Motor neuron (in vitro differentiated cells): ENCODE measurements at regions not wholly inside any gene's neighbourhood (a gene's known extent, or its start where the extent isn't known, plus 50 kb on each side); places are given as distances from the start of the nearest gene placed in this dataset.
"Not testable (repeated sequence)": the region's sequence is repeated elsewhere in the genome, so short reads cannot be mapped to it uniquely, and the experiment has no call there.

Experiments used
- ATAC-seq, 8 experiments: fragments of 200-7000 bp; cut with Tn5 transposase; replicated peaks in 6 of 8; 2 replicates each; pipeline ENCODE4 v1.8.0; 2021; ENCODE audit warnings: mild to moderate bottlenecking in 8 of 8, moderate library complexity in 8 of 8
- H3K27ac ChIP-seq, 2 donors: fragments of 250-450 bp; sonication (Bioruptor Pico); 2 replicates each; pipeline ENCODE4 v1.9.0; 2021; ENCODE audit warnings: antibody characterized with exemption in 2 of 2, mild to moderate bottlenecking in 2 of 2, moderate library complexity in 1 of 2
- H3K4me1 ChIP-seq, 2 donors: fragments of 250-450 bp; sonication (Bioruptor Pico); replicated peaks in 1 of 2; 2 replicates each; pipeline ENCODE4 v1.6.1; 2021; ENCODE audit warnings: antibody characterized with exemption in 2 of 2, mild to moderate bottlenecking in 2 of 2, moderate library complexity in 1 of 2
- H3K4me3 ChIP-seq, 5 donors: fragments of 250-450 bp; sonication (Bioruptor Pico); 2 replicates each; pipeline ENCODE4 v1.9.0; 2021; ENCODE audit warnings: antibody characterized with exemption in 5 of 5, mild to moderate bottlenecking in 5 of 5, moderate library complexity in 4 of 5
- WGBS, 10 experiments: fragments of 450-650 bp; shearing (Covaris generic); methylation state at CpG; one replicate each; pipeline ENCODE4 v1.0.0; 2022; 5-methylcytosine and 5-hydroxymethylcytosine counted together
- in situ Hi-C, 9 experiments: fragments of 400-800 bp; cut with MboI; loops; one replicate each; pipeline ENCODE4 v1.15.0; 2021; ENCODE audit warnings: low sequenced_read_pairs in 9 of 9, low pct_unique_long_range_greater_than_20kb in 2 of 9; ENCODE audit not compliant: unreplicated experiment in 9 of 9

- 25 to 100% (median 64%) methylated on average over 1 to 7 of the region's 7 CpGs; no CpG with 5 or more reads in 1 of the 10 experiments for WGBS, 10 experiments
- in situ Hi-C loops: no loop called here
- H3K27ac ChIP-seq: peak overlapping the region in 1 of 2 donors; percentile 55
These were observed 699.8 kb downstream of the PTPRU start for GRCh38 chr1:29936031-29936544.

GRCh38 chr1:29934255-29934772 lies 698.0 kb downstream of the PTPRU start:
- in situ Hi-C loops: no loop called here
- H3K4me1 ChIP-seq: peaks cover 24 to 33% of the 10 kb centered on the region in 2 donors
- H3K27ac ChIP-seq: no peak overlapping the region
- 57 to 100% (median 65%) methylated on average over 1 to 6 of the region's 6 CpGs; no CpG with 5 or more reads in 4 of the 10 experiments for WGBS, 10 experiments
- peak in 3 of 8 experiments; percentile 10 to 89 (median 78) for ATAC-seq
- no peak overlapping the region for H3K4me3 ChIP-seq

More at GRCh38 chr1:29936031-29936544, 699.8 kb downstream of the PTPRU start:
- Histone ChIP-seq H3K4me1 (peaks cover 16 to 27% of the 10 kb centered on the region in 2 donors), H3K4me3 (no peak overlapping the region)
- ATAC-seq: peak in 7 of 8 experiments; percentile 5 to 65 (median 28)

GRCh38 chr1:29933067-29933466 lies 696.7 kb downstream of the PTPRU start:
- peaks cover 24 to 33% of the 10 kb centered on the region in 2 donors for H3K4me1 ChIP-seq
- 0 to 100% (median 57%) methylated on average over 1 to 4 of the region's 4 CpGs; no CpG with 5 or more reads in 4 of the 10 experiments for WGBS, 10 experiments
- peak in 3 of 8 experiments; percentile 9 to 56 (median 9) for ATAC-seq
- H3K27ac ChIP-seq: no peak overlapping the region
- H3K4me3 ChIP-seq: no peak overlapping the region
- in situ Hi-C loops: no loop called here

GRCh38 chr1:29932626-29933025 lies 696.3 kb downstream of the PTPRU start:
- no peak overlapping the region for H3K4me3 ChIP-seq
- WGBS, 10 experiments: 42 to 100% (median 98%) methylated on average over 1 to 7 of the region's 8 CpGs; no CpG with 5 or more reads in 2 of the 10 experiments
- no peak for ATAC-seq
- in situ Hi-C loops: no loop called here
- peaks cover 24 to 33% of the 10 kb centered on the region in 2 donors for H3K4me1 ChIP-seq
- no peak overlapping the region for H3K27ac ChIP-seq

GRCh38 chr1:29931477-29932175 lies 695.3 kb downstream of the PTPRU start:
- Histone ChIP-seq H3K4me1 (peaks cover 24 to 31% of the 10 kb centered on the region in 2 donors), H3K27ac (peak overlapping the region in 1 of 2 donors; percentile 11), H3K4me3 (no peak overlapping the region)
- WGBS, 10 experiments: 0 to 67% (median 55%) methylated on average over 2 to 11 of the region's 13 CpGs; no CpG with 5 or more reads in 1 of the 10 experiments
- in situ Hi-C loops: no loop called here
- peak in 5 of 8 experiments; percentile 64 to 82 (median 70) for ATAC-seq

GRCh38 chr1:29925058-29925457 lies 688.7 kb downstream of the PTPRU start:
- 10 to 96% (median 70%) methylated on average over 2 to 6 of the region's 6 CpGs; no CpG with 5 or more reads in 1 of the 10 experiments for WGBS, 10 experiments
- Histone ChIP-seq H3K27ac (no peak overlapping the region), H3K4me1 (peaks cover 0 to 3% of the 10 kb centered on the region in 2 donors), H3K4me3 (no peak overlapping the region)
- in situ Hi-C loops: no loop called here
- no peak for ATAC-seq

GRCh38 chr1:29924017-29924431 lies 687.7 kb downstream of the PTPRU start:
- Histone ChIP-seq H3K27ac (no peak overlapping the region), H3K4me1 (peaks cover 0 to 3% of the 10 kb centered on the region in 2 donors), H3K4me3 (no peak overlapping the region)
- in situ Hi-C loops: loop anchor here in 1 of 9 experiments (25.0 kb wide), 1 partner anchor 163 kb away; no protein-coding TSS in a partner anchor
- ATAC-seq: no peak
- WGBS, 10 experiments: 0 to 42% (median 18%) methylated on average over 1 to 2 of the region's 2 CpGs; no CpG with 5 or more reads in 3 of the 10 experiments

- H3K27ac ChIP-seq: no peak overlapping the region
- peaks cover 0 to 3% of the 10 kb centered on the region in 2 donors for H3K4me1 ChIP-seq
- in situ Hi-C loops: loop anchor here in 1 of 9 experiments (25.0 kb wide), 1 partner anchor 166 kb away; no protein-coding TSS in a partner anchor
- H3K4me3 ChIP-seq: no peak overlapping the region
- ATAC-seq: no peak
- 80 to 100% (median 82%) methylated on average over 1 to 2 of the region's 2 CpGs; no CpG with 5 or more reads in 6 of the 10 experiments for WGBS, 10 experiments
These were observed 685.4 kb downstream of the PTPRU start for GRCh38 chr1:29921741-29922140.

- no peak for ATAC-seq
- in situ Hi-C loops: loop anchor here in 1 of 9 experiments (25.0 kb wide), 1 partner anchor 167 kb away; no protein-coding TSS in a partner anchor
- WGBS, 10 experiments: 0 to 86% (median 80%) methylated on average over 1 to 9 of the region's 11 CpGs; no CpG with 5 or more reads in 5 of the 10 experiments
These were observed 684.5 kb downstream of the PTPRU start for GRCh38 chr1:29920784-29921183.

GRCh38 chr1:29920316-29920715 lies 684.0 kb downstream of the PTPRU start:
- WGBS, 10 experiments: 0 to 100% (median 87%) methylated on average over 2 to 6 of the region's 9 CpGs; no CpG with 5 or more reads in 6 of the 10 experiments
- Histone ChIP-seq H3K4me3 (no peak overlapping the region), H3K4me1 (peaks cover 0 to 1% of the 10 kb centered on the region in 2 donors), H3K27ac (no peak overlapping the region)
- in situ Hi-C loops: loop anchor here in 1 of 9 experiments (25.0 kb wide), 1 partner anchor 167 kb away; no protein-coding TSS in a partner anchor
- no peak for ATAC-seq

More at GRCh38 chr1:29920784-29921183, 684.5 kb downstream of the PTPRU start:
- Histone ChIP-seq H3K27ac (no peak overlapping the region), H3K4me3 (no peak overlapping the region), H3K4me1 (no peaks in the 10 kb centered on the region)

- WGBS, 10 experiments: 0 to 100% (median 75%) methylated on average over 1 to 7 of the region's 7 CpGs; no CpG with 5 or more reads in 1 of the 10 experiments
- H3K4me1 ChIP-seq, H3K27ac ChIP-seq, ATAC-seq, H3K4me3 ChIP-seq: not testable (repeated sequence)
- in situ Hi-C loops: loop anchor here in 1 of 9 experiments (25.0 kb wide), 1 partner anchor 168 kb away; no protein-coding TSS in a partner anchor
These were observed 682.7 kb downstream of the PTPRU start for GRCh38 chr1:29919041-29919440.

- no peak for ATAC-seq
- Histone ChIP-seq H3K27ac (no peak overlapping the region), H3K4me1 (peaks cover 0 to 6% of the 10 kb centered on the region in 2 donors), H3K4me3 (no peak overlapping the region)
- WGBS, 10 experiments: 0 to 100% (median 92%) methylated on average over 1 to 2 of the region's 3 CpGs; no CpG with 5 or more reads in 2 of the 10 experiments
- in situ Hi-C loops: loop anchor here in 1 of 9 experiments (25.0 kb wide), 1 partner anchor 170 kb away; no protein-coding TSS in a partner anchor
These were observed 680.5 kb downstream of the PTPRU start for GRCh38 chr1:29916656-29917369.
